ENCODE measurements at regions not wholly inside any gene's neighbourhood (a gene's known extent, or its start where the extent isn't known, plus 50 kb on each side); places are given as distances from the start of the nearest gene placed in this dataset.

GRCh38 chr3:103690536-103690935, 1255.7 kb downstream of the ZPLD1 start:
- Histone ChIP-seq H3K18ac (ENCODE audit: insufficient read length, low read depth, low read length) (no peak overlapping the region), H2BK120ac (ENCODE audit: low read depth, low read length, poor library complexity, severe bottlenecking) (no peak overlapping the region), H2BK15ac (ENCODE audit: low read depth, low read length) (no peak overlapping the region), H3K9ac (ENCODE audit: extremely low read depth, insufficient read length, low read length) (no peak overlapping the region), H2BK20ac (ENCODE audit: low read depth, low read length, poor library complexity, severe bottlenecking) (no peak overlapping the region), H3K23me2 (ENCODE audit: insufficient read length, low read depth, low read length, poor library complexity, severe bottlenecking) (no peaks in the 10 kb centered on the region), H3K27ac (ENCODE audit: insufficient read length, low read depth, low read length) (no peak overlapping the region), H2AK5ac (ENCODE audit: insufficient read length, low read length) (no peak overlapping the region), H3K4ac (ENCODE audit: low read depth, low read length) (no peak overlapping the region), H2AFZ (ENCODE audit: low read length) (no peak overlapping the region), H3K56ac (ENCODE audit: insufficient read length, low read depth, low read length) (no peak overlapping the region), H4K20me1 (ENCODE audit: control insufficient read depth, insufficient read depth, insufficient read length) (no peaks in the 10 kb centered on the region), H3K4me1 (ENCODE audit: insufficient read depth, low read length) (no peaks in the 10 kb centered on the region), H3K23ac (ENCODE audit: insufficient read length, low read depth, low read length) (no peak overlapping the region), H2BK5ac (ENCODE audit: insufficient read length, low read length) (no peak overlapping the region), H3K4me2 (ENCODE audit: insufficient read depth, insufficient read length, low read length) (no peak overlapping the region), H3K14ac (ENCODE audit: insufficient read depth, low read length) (no peak overlapping the region), H4K8ac (replicated peaks; ENCODE audit: insufficient read length, low read depth, low read length) (no peak overlapping the region), H3K79me1 (ENCODE audit: insufficient read depth, low read depth, low read length, poor library complexity, severe bottlenecking) (no peaks in the 10 kb centered on the region), H3K27me3 (ENCODE audit: insufficient read depth, low read length) (no peaks in the 10 kb centered on the region), H3K9me3 (ENCODE audit: control insufficient read depth, low read depth, low read length) (no peaks in the 10 kb centered on the region), H2BK12ac (ENCODE audit: insufficient read length, low read depth, low read length) (no peak overlapping the region), H4K5ac (ENCODE audit: insufficient read length, low read depth, low read length) (no peak overlapping the region), H3T11ph (ENCODE audit: low read length) (no peak overlapping the region), H3K79me2 (ENCODE audit: insufficient read depth, low read length) (no peaks in the 10 kb centered on the region), H4K91ac (ENCODE audit: insufficient read length, low read depth, low read length) (no peak overlapping the region)
- Mint-ChIP-seq H3K27ac (no peak overlapping the region), H3K9me3 (peaks cover 11 to 14% of the 10 kb centered on the region in 2 experiments; a peak in 4 of 5 replicates), H3K27me3 (ENCODE audit: low read depth) (no peaks in the 10 kb centered on the region), H3K36me3 (ENCODE audit: insufficient read depth in 1 of 3, low read depth in 3 of 3) (peaks cover 0 to 22% (median 4%) of the 10 kb centered on the region in 3 experiments; a peak in 5 of 7 replicates), H3K4me1 (peaks cover 0 to 6% of the 10 kb centered on the region in 2 experiments; a peak in 2 of 4 replicates), H3K4me3 (no peak overlapping the region)
- no peak for TF ChIP-seq CTCF (conservative IDR thresholded peaks at IDR 0.05)
- peak; percentile 33 for DNase-seq
